Tibial nerve (tissue), 4 donors: ENCODE measurements at regions not wholly inside any gene's neighbourhood (a gene's known extent, or its start where the extent isn't known, plus 50 kb on each side); places are given as distances from the start of the nearest gene placed in this dataset.
"Not testable (repeated sequence)": the region's sequence is repeated elsewhere in the genome, so short reads cannot be mapped to it uniquely, and the experiment has no call there.

Source experiments
- CTCF ChIP-seq, 5 experiments: fragments of 200-600 bp in 3 of 5; fragments of 450-650 bp in 2 of 5; sonication (generic) in 3 of 5; IDR thresholded peaks; one replicate each; pipeline ENCODE4 v1.5.1; 2016 to 2019; ENCODE audit warnings: antibody characterized with exemption in 5 of 5, mild to moderate bottlenecking in 3 of 5, moderate library complexity in 2 of 5
- EP300 ChIP-seq, 2 donors: sonication (generic); formaldehyde crosslinking; IDR thresholded peaks; one replicate each; pipeline ENCODE4 v1.6.1; 2017; ENCODE audit warnings: antibody characterized with exemption in 2 of 2, mild to moderate bottlenecking in 1 of 2
- POLR2A ChIP-seq, 2 donors: fragments of 450-650 bp; IDR thresholded peaks; one replicate each; pipeline ENCODE4 v1.6.1; 2017; ENCODE audit warnings: antibody characterized with exemption in 2 of 2, mild to moderate bottlenecking in 2 of 2, moderate library complexity in 2 of 2

GRCh38 chrY:17459753-17460152 lies 420.3 kb downstream of the CDY2B start:
- TF ChIP-seq CTCF, POLR2A, EP300 (IDR thresholded peaks at IDR 0.05): not testable (repeated sequence)
